Transverse colon (tissue), 4 donors: ENCODE measurements at regions not wholly inside any gene's neighbourhood (a gene's known extent, or its start where the extent isn't known, plus 50 kb on each side); places are given as distances from the start of the nearest gene placed in this dataset.

ENCODE experiments used
- POLR2A ChIP-seq: fragments of 450-650 bp; IDR thresholded peaks from one replicate; pipeline ENCODE4 v1.6.1; 2016; ENCODE audit warnings: antibody characterized with exemption, mild to moderate bottlenecking, moderate library complexity
- POLR2AphosphoS5 ChIP-seq, 3 donors: sonication (generic); formaldehyde crosslinking; IDR thresholded peaks; one replicate each; pipeline ENCODE4 v1.6.1; 2016; ENCODE audit warnings: antibody characterized with exemption in 3 of 3
- TF ChIP-seq, protein P1 (sequence below), 5 experiments: fragments of 200-600 bp in 3 of 5; fragments of 450-650 bp in 2 of 5; sonication (generic) in 3 of 5; IDR thresholded peaks; 1 replicate in 2 of 5; 2 replicates in 3 of 5; pipeline ENCODE4 v1.5.1; 2016 to 2017; ENCODE audit warnings: antibody characterized with exemption in 5 of 5, inconsistent platforms in 3 of 5, mild to moderate bottlenecking in 2 of 5, moderate library complexity in 1 of 5

- TF ChIP-seq, protein P1, sequence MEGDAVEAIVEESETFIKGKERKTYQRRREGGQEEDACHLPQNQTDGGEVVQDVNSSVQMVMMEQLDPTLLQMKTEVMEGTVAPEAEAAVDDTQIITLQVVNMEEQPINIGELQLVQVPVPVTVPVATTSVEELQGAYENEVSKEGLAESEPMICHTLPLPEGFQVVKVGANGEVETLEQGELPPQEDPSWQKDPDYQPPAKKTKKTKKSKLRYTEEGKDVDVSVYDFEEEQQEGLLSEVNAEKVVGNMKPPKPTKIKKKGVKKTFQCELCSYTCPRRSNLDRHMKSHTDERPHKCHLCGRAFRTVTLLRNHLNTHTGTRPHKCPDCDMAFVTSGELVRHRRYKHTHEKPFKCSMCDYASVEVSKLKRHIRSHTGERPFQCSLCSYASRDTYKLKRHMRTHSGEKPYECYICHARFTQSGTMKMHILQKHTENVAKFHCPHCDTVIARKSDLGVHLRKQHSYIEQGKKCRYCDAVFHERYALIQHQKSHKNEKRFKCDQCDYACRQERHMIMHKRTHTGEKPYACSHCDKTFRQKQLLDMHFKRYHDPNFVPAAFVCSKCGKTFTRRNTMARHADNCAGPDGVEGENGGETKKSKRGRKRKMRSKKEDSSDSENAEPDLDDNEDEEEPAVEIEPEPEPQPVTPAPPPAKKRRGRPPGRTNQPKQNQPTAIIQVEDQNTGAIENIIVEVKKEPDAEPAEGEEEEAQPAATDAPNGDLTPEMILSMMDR (IDR thresholded peaks at IDR 0.05) = no peak
- no peak for TF ChIP-seq POLR2A
- no peak for TF ChIP-seq POLR2AphosphoS5 (IDR thresholded peaks at IDR 0.05)
These were observed 589.7 kb downstream of the PTPRU start for GRCh38 chr1:29825941-29826415.
